Neural progenitor cell (in vitro differentiated cells): ENCODE measurements at regions not wholly inside any gene's neighbourhood (a gene's known extent, or its start where the extent isn't known, plus 50 kb on each side); places are given as distances from the start of the nearest gene placed in this dataset.

Experiments
- DNase-seq: peaks from one replicate; pipeline ENCODE4 v3.0.0-alpha.2; 2016; ENCODE audit warnings: low spot score
- H2AFZ ChIP-seq: fragments of 200-600 bp; sonication (generic); replicated peaks from 2 replicates; pipeline ENCODE4 v1.6.1; 2016; ENCODE audit warnings: antibody characterized with exemption
- H3F3A ChIP-seq: fragments of 200-600 bp; sonication (generic); 2 replicates; pipeline ENCODE4 v1.6.1; 2016; ENCODE audit warnings: antibody characterized with exemption, low read depth
- H3K27ac ChIP-seq: fragments of 200-600 bp; sonication (generic); 2 replicates; pipeline ENCODE4 v1.5.1; 2016; ENCODE audit warnings: mild to moderate bottlenecking
- H3K27me3 ChIP-seq: fragments of 200-600 bp; sonication (generic); 2 replicates; pipeline ENCODE4 v1.6.1; 2016; ENCODE audit warnings: mild to moderate bottlenecking, moderate library complexity
- H3K36me3 ChIP-seq: fragments of 200-600 bp; sonication (generic); 2 replicates; pipeline ENCODE4 v1.5.1; 2016
- H3K4me1 ChIP-seq: fragments of 200-600 bp; sonication (generic); 2 replicates; pipeline ENCODE4 v1.6.1; 2016; ENCODE audit warnings: mixed run types
- H3K4me2 ChIP-seq: fragments of 200-600 bp; sonication (generic); 2 replicates; pipeline ENCODE4 v1.6.1; 2016
- H3K4me3 ChIP-seq: fragments of 200-600 bp; sonication (generic); 2 replicates; pipeline ENCODE4 v1.5.1; 2016
- H3K79me2 ChIP-seq: fragments of 200-600 bp; sonication (generic); 2 replicates; pipeline ENCODE4 v1.6.1; 2016; ENCODE audit warnings: low read depth
- H3K9ac ChIP-seq: fragments of 200-600 bp; sonication (generic); 2 replicates; pipeline ENCODE4 v1.6.1; 2016
- H3K9me3 ChIP-seq: fragments of 200-600 bp; sonication (generic); 2 replicates; pipeline ENCODE4 v1.5.1; 2016; ENCODE audit warnings: low read depth
- H4K20me1 ChIP-seq: fragments of 200-600 bp; sonication (generic); 2 replicates; pipeline ENCODE4 v1.6.1; 2016; ENCODE audit warnings: low read depth
- H3K27ac Mint-ChIP-seq: 3 replicates; pipeline ENCODE4 v1.8.0; 2021; ENCODE audit warnings: mixed read lengths
- H3K27me3 Mint-ChIP-seq: 2 replicates; pipeline ENCODE4 v1.8.0; 2022; ENCODE audit warnings: low read depth, mild to moderate bottlenecking, inconsistent platforms, moderate library complexity, mixed read lengths; ENCODE audit not compliant: insufficient read depth
- H3K36me3 Mint-ChIP-seq: 3 replicates; pipeline ENCODE4 v1.8.0; 2021; ENCODE audit warnings: mixed read lengths
- H3K4me1 Mint-ChIP-seq: 3 replicates; pipeline ENCODE4 v1.8.0; 2021; ENCODE audit warnings: mixed read lengths
- H3K4me3 Mint-ChIP-seq: 3 replicates; pipeline ENCODE4 v1.8.0; 2021; ENCODE audit warnings: mild to moderate bottlenecking, moderate library complexity, mixed read lengths
- H3K9me3 Mint-ChIP-seq: 3 replicates; pipeline ENCODE4 v1.8.0; 2020; ENCODE audit warnings: mixed read lengths
- EZH2 ChIP-seq: fragments of 200-600 bp; sonication (generic); IDR thresholded peaks from 2 replicates; pipeline ENCODE4 v1.6.1; 2017; ENCODE audit warnings: antibody characterized with exemption, mild to moderate bottlenecking, moderate library complexity
- EZH2phosphoT487 ChIP-seq: fragments of 200-600 bp; sonication (generic); IDR thresholded peaks from 2 replicates; pipeline ENCODE4 v1.6.1; 2017; ENCODE audit warnings: antibody characterized with exemption
- TF ChIP-seq, protein P1 (sequence below): fragments of 200-600 bp; sonication (generic); IDR thresholded peaks from 2 replicates; pipeline ENCODE4 v1.5.1; 2017; ENCODE audit warnings: antibody characterized with exemption, mild to moderate bottlenecking

DNA sequence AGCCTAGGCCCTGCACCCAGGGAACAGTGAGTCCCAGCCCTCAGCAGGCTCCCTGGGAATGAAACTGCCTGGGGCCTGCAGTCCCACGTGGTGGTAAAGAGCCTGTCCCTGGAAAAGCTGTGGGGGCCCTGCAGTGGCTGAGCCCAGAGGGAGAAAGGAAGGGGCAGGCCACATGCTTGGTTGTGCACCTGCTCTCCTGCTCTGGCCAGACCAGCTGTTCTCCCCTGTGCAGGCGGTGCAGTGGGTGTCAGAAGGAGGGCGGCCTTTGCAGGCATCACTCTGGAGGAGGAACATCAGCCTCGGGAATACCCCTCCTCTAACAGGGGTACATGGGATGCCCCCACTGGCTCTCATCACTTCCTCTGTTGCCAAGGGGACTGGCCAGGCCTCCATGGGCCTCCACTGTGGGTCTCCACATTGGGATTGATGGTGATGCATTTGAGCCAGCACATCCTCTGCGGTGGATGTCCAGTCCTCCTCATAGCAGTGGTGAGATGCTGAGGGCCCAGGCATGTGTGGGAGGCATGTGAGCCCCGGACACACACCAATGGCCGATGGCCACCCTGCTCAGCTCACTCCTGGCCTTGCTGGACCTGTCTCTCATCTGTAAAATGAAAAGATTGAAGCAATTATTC, 690.4 kb downstream of the BRD1 start:
- no peaks in the 10 kb centered on the region for H3K9me3 Mint-ChIP-seq
- peaks cover 5% of the 10 kb centered on the region for H3K27me3 Mint-ChIP-seq
- Histone ChIP-seq H3K4me2 (no peak overlapping the region), H2AFZ (no peak overlapping the region), H3K9me3 (no peaks in the 10 kb centered on the region), H3K79me2 (no peaks in the 10 kb centered on the region), H3F3A (no peaks in the 10 kb centered on the region), H3K9ac (no peak overlapping the region), H3K27ac (no peak overlapping the region), H3K27me3 (no peaks in the 10 kb centered on the region), H4K20me1 (no peaks in the 10 kb centered on the region), H3K4me1 (no peaks in the 10 kb centered on the region), H3K4me3 (no peak overlapping the region), H3K36me3 (no peaks in the 10 kb centered on the region)
- no peaks in the 10 kb centered on the region for H3K36me3 Mint-ChIP-seq
- H3K4me3 Mint-ChIP-seq: no peak overlapping the region
- peaks cover 5% of the 10 kb centered on the region for H3K4me1 Mint-ChIP-seq
- TF ChIP-seq EZH2phosphoT487: no peak
- TF ChIP-seq, protein P1, sequence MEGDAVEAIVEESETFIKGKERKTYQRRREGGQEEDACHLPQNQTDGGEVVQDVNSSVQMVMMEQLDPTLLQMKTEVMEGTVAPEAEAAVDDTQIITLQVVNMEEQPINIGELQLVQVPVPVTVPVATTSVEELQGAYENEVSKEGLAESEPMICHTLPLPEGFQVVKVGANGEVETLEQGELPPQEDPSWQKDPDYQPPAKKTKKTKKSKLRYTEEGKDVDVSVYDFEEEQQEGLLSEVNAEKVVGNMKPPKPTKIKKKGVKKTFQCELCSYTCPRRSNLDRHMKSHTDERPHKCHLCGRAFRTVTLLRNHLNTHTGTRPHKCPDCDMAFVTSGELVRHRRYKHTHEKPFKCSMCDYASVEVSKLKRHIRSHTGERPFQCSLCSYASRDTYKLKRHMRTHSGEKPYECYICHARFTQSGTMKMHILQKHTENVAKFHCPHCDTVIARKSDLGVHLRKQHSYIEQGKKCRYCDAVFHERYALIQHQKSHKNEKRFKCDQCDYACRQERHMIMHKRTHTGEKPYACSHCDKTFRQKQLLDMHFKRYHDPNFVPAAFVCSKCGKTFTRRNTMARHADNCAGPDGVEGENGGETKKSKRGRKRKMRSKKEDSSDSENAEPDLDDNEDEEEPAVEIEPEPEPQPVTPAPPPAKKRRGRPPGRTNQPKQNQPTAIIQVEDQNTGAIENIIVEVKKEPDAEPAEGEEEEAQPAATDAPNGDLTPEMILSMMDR: no peak
- TF ChIP-seq EZH2: no peak
- DNase-seq: no peak
- H3K27ac Mint-ChIP-seq: no peak overlapping the region

DNA sequence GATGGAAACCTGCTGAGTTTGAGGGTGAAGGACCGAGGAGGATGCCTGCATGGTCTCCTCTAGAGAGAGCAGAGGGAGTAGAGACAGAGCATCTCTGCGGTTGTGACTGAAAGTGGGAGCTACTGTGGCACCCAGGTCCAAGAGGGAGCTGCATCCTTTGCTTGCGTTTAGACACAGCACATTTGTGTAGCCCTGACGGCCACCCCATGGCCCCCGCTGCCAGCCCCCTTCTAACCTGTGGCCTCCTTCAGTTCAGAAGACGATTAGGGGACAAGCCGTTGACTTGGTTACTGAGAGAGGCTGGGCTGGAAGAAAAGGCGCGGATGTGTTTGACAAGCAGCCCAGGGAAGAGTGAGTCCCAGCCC, 690.9 kb downstream of the BRD1 start:
- peaks cover 5% of the 10 kb centered on the region for H3K27me3 Mint-ChIP-seq
- no peak for TF ChIP-seq EZH2
- TF ChIP-seq, protein P1: no peak
- TF ChIP-seq EZH2phosphoT487: no peak

GRCh38 chr22:49136041-49136815, 691.4 kb downstream of the BRD1 start:
- Mint-ChIP-seq H3K27ac (peak overlapping the region; percentile 9), H3K36me3 (no peaks in the 10 kb centered on the region)
- DNase-seq: no peak

More for the DNA sequence above, 690.9 kb downstream of the BRD1 start:
- Mint-ChIP-seq H3K4me3 (no peak overlapping the region), H3K4me1 (peaks cover 5% of the 10 kb centered on the region), H3K27ac (no peak overlapping the region), H3K36me3 (no peaks in the 10 kb centered on the region), H3K9me3 (no peaks in the 10 kb centered on the region)
- Histone ChIP-seq H3K4me3 (no peak overlapping the region), H3K27ac (no peak overlapping the region), H2AFZ (no peak overlapping the region), H4K20me1 (no peaks in the 10 kb centered on the region), H3K4me1 (no peaks in the 10 kb centered on the region), H3K4me2 (no peak overlapping the region), H3K9me3 (no peaks in the 10 kb centered on the region), H3K79me2 (no peaks in the 10 kb centered on the region), H3K36me3 (no peaks in the 10 kb centered on the region), H3K27me3 (no peaks in the 10 kb centered on the region), H3F3A (no peaks in the 10 kb centered on the region), H3K9ac (no peak overlapping the region)
- DNase-seq: no peak

More at GRCh38 chr22:49136041-49136815, 691.4 kb downstream of the BRD1 start:
- Mint-ChIP-seq H3K4me3 (no peak overlapping the region), H3K9me3 (no peaks in the 10 kb centered on the region), H3K4me1 (peaks cover 5% of the 10 kb centered on the region), H3K27me3 (peaks cover 5% of the 10 kb centered on the region)
- H3K4me3 ChIP-seq: no peak overlapping the region
- no peaks in the 10 kb centered on the region for H4K20me1 ChIP-seq
- H3K79me2 ChIP-seq: no peaks in the 10 kb centered on the region
- no peaks in the 10 kb centered on the region for H3K27me3 ChIP-seq
- no peaks in the 10 kb centered on the region for H3K9me3 ChIP-seq
- no peak overlapping the region for H3K9ac ChIP-seq
- H3K4me2 ChIP-seq: no peak overlapping the region
- H3K4me1 ChIP-seq: no peaks in the 10 kb centered on the region
- no peaks in the 10 kb centered on the region for H3F3A ChIP-seq
- H2AFZ ChIP-seq: no peak overlapping the region
- H3K27ac ChIP-seq: no peak overlapping the region
- H3K36me3 ChIP-seq: no peaks in the 10 kb centered on the region
- TF ChIP-seq, protein P1: no peak
- no peak for TF ChIP-seq EZH2
- TF ChIP-seq EZH2phosphoT487: no peak
